Activated naive CD4-positive, alpha-beta T cell treated with anti-CD3 and anti-CD28 coated beads for 36 hours (primary cell): ENCODE measurements at regions not wholly inside any gene's neighbourhood (a gene's known extent, or its start where the extent isn't known, plus 50 kb on each side); places are given as distances from the start of the nearest gene placed in this dataset.

Source experiments
- CTCF ChIA-PET: fragments of 350-600 bp; sonication (Branson Sonifier 250); formaldehyde crosslinking; loops from one replicate; lab custom pipeline; 2021; ENCODE audit warnings: antibody characterized with exemption; lab: Charles Lee
- DNase-seq: peaks from one replicate; pipeline ENCODE4 v3.0.0-alpha.2; 2020
- H3K27ac Mint-ChIP-seq: one replicate; pipeline ENCODE4 v1.8.0; 2021; ENCODE audit warnings: mild to moderate bottlenecking, mixed read lengths
- H3K27me3 Mint-ChIP-seq: one replicate; pipeline ENCODE4 v1.8.0; 2021; ENCODE audit warnings: low read depth, mixed read lengths
- H3K36me3 Mint-ChIP-seq: one replicate; pipeline ENCODE4 v1.8.0; 2021; ENCODE audit warnings: low read depth, mixed read lengths
- H3K4me1 Mint-ChIP-seq: one replicate; pipeline ENCODE4 v1.8.0; 2021; ENCODE audit warnings: low read depth, mixed read lengths
- H3K4me3 Mint-ChIP-seq: one replicate; pipeline ENCODE4 v1.8.0; 2021; ENCODE audit warnings: mild to moderate bottlenecking, moderate library complexity, mixed read lengths
- H3K9me3 Mint-ChIP-seq: one replicate; pipeline ENCODE4 v1.8.0; 2021; ENCODE audit warnings: mixed read lengths
- intact Hi-C: fragments of 100-400 bp; cut with micrococcal nuclease; formaldehyde crosslinking; loops from one replicate; pipeline ENCODE4 v1.15.1; 2023

GRCh38 chr2:177138823-177139222, 73.8 kb upstream of the HNRNPA3 start:
- Mint-ChIP-seq H3K27me3 (peaks cover 9% of the 10 kb centered on the region), H3K4me1 (peaks cover 6% of the 10 kb centered on the region), H3K9me3 (no peaks in the 10 kb centered on the region), H3K27ac (no peak overlapping the region), H3K36me3 (no peaks in the 10 kb centered on the region), H3K4me3 (no peak overlapping the region)
- no peak for DNase-seq
- intact Hi-C loops, result no loop called here
- CTCF ChIA-PET, result interaction anchor here (1.1 to 3.2 kb wide), 3 partner anchors 10 to 68 kb away, joined by 3 to 25 read pairs (median 5); no protein-coding TSS in a partner anchor

GRCh38 chr2:177141866-177142265, 70.7 kb upstream of the HNRNPA3 start:
- Mint-ChIP-seq H3K4me3 (no peak overlapping the region), H3K4me1 (peaks cover 6% of the 10 kb centered on the region), H3K9me3 (no peaks in the 10 kb centered on the region), H3K36me3 (no peaks in the 10 kb centered on the region), H3K27me3 (peaks cover 16% of the 10 kb centered on the region), H3K27ac (no peak overlapping the region)
- intact Hi-C loops, result no loop called here
- CTCF ChIA-PET, result interaction anchor here (0.6 to 1.0 kb wide), 7 partner anchors 10 to 942 kb away, joined by 3 to 7 read pairs (median 3); no protein-coding TSS in a partner anchor
- no peak for DNase-seq

DNA sequence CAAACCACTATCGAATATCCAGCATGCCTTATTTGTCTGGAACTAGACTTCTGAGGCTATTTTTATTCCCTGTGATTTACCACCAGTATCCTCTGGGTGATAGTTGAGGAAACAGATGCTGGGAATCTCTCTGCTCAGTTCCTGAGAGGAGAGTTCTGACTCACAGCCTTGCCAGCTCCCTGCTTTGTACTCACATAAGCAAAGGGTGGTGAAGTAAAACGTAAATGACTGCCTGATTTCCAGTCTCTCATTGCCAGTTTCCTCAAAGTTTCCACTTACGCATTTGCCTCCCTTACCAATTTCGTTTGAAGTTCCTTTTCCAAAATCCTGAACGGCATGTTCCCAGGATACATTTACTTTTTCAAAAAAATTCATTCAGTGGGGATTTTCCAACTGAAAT, 69.2 kb upstream of the HNRNPA3 start:
- H3K4me1 Mint-ChIP-seq, result peaks cover 14% of the 10 kb centered on the region
- no peak overlapping the region for H3K27ac Mint-ChIP-seq
- intact Hi-C loops, result no loop called here
- no peak for DNase-seq
- H3K9me3 Mint-ChIP-seq, result no peaks in the 10 kb centered on the region
- H3K27me3 Mint-ChIP-seq, result peaks cover 25% of the 10 kb centered on the region
- H3K36me3 Mint-ChIP-seq, result no peaks in the 10 kb centered on the region
- no peak overlapping the region for H3K4me3 Mint-ChIP-seq
- CTCF ChIA-PET, result interaction anchor here (0.7 to 1.4 kb wide), 2 partner anchors 22 to 169 kb away, joined by 4 to 5 read pairs; no protein-coding TSS in a partner anchor

DNA sequence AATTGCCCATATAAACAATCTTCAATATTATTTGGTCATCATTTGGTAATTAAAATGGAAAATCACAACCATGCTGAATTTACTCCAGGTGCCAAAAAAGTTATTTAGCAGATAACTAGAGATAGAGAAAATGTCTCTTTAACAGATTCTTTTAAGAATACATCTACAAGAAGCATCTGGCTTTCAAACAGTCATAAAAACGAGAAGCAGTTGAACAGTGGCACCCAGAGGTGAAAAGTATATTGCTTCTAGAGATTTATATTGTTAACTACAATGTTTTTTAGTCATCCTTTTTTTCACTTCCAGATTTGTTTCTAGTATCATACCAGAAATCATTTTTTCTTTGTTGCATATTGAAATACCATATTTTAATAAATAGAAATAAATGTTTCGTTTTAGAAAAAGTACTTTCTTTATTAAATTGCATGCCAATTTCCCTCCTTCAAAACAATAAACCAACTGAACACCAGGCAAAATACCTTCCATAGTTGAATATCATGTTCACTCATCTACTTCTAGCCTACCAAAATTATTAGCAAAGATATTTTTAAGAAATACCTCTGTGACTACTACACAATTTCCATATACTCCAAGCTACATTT, 65.4 kb upstream of the HNRNPA3 start:
- CTCF ChIA-PET, result interaction anchor here (0.8 to 5.8 kb wide), 18 partner anchors 8 to 1020 kb away, joined by 3 to 43 read pairs (median 5); no protein-coding TSS in a partner anchor
- peak; percentile 40 for DNase-seq

DNA sequence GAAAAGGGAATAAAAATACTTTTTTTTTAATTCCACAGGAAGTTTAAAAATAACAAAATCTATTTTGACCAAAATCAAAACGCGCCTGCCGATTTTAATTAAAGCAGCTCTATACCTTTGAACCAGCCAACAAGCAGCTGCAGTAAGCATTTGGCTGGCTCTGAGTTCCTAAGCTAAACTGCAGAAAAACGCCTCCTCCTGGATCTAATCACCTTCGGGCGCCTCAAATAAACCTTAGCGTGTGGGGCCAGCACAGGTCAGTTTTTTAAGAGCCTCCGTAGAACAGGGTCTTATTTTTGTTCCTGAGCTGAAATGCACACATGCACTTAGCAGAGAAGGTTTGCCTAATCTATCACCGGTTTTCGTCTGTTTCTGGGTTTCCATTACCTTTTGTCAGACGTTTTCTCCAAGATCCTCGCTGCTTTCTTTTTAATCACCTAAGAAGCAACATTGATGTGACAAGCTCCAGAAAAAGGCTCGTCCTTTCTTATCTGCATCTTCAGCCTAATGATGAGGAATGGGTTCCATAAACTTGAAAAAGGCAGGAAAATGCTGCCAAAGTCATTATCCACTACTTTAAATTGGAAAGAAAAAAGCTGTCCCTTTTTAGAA, 64.7 kb upstream of the HNRNPA3 start:
- CTCF ChIA-PET, result interaction anchor here (0.7 to 5.8 kb wide), 48 partner anchors 8 to 1021 kb away, joined by 3 to 43 read pairs (median 4); no protein-coding TSS in a partner anchor

More for the DNA sequence above, 65.4 kb upstream of the HNRNPA3 start:
- Mint-ChIP-seq H3K27me3 (peaks cover 22% of the 10 kb centered on the region), H3K36me3 (no peaks in the 10 kb centered on the region), H3K27ac (no peak overlapping the region), H3K9me3 (no peaks in the 10 kb centered on the region), H3K4me1 (peaks cover 10% of the 10 kb centered on the region), H3K4me3 (no peak overlapping the region)
- intact Hi-C loops, result loop anchor here (1.0 to 5.0 kb wide), 7 partner anchors 215 to 690 kb away; no protein-coding TSS in a partner anchor

DNA sequence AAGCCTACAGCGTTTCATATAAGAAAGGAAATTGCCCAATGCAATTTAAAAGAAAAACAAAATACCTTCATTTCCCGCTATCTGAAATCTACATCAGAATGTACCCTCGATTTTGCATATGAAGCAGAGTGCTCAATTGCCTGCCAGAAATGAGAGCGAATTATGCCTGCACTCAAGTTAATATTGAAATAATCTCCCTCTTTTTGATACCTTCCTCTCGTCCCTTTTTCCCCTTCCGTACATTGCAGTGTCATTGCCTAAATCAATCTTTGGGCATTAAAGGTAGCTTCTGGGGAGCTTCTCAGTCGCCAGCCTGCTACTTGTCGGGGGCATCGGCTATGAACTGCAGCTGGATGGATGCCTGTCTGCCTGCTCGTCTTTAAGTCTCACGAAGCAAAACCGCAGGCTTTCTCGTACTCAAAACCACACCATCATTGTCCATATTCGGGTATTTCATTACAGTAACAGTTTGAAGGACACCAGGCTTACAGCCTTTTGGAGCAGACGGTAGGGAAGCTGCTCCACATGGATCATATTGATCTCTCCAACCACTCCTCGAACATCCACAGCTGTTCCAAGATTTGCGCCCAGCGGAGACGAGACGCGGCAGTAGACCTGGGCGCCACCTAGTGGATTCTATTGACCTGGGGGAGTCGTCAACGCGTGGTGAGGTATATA, 64.0 kb upstream of the HNRNPA3 start:
- intact Hi-C loops, result loop anchor here (1.0 to 5.0 kb wide), 9 partner anchors 16 to 1021 kb away; no protein-coding TSS in a partner anchor
- Mint-ChIP-seq H3K27ac (no peak overlapping the region), H3K9me3 (no peaks in the 10 kb centered on the region), H3K36me3 (no peaks in the 10 kb centered on the region), H3K27me3 (peaks cover 22% of the 10 kb centered on the region), H3K4me3 (peak overlapping the region; percentile 82), H3K4me1 (peaks cover 10% of the 10 kb centered on the region)
- CTCF ChIA-PET, result interaction anchor here (0.5 to 5.8 kb wide), 58 partner anchors 8 to 1022 kb away, joined by 3 to 43 read pairs (median 4); no protein-coding TSS in a partner anchor
- DNase-seq, result peak; percentile 85

More for the DNA sequence above, 64.7 kb upstream of the HNRNPA3 start:
- peak overlapping the region; percentile 82 for H3K4me3 Mint-ChIP-seq
- H3K36me3 Mint-ChIP-seq, result no peaks in the 10 kb centered on the region
- no peaks in the 10 kb centered on the region for H3K9me3 Mint-ChIP-seq
- peaks cover 10% of the 10 kb centered on the region for H3K4me1 Mint-ChIP-seq
- no peak overlapping the region for H3K27ac Mint-ChIP-seq
- peaks cover 22% of the 10 kb centered on the region for H3K27me3 Mint-ChIP-seq
- intact Hi-C loops, result loop anchor here (1.0 to 5.0 kb wide), 10 partner anchors 16 to 691 kb away; no protein-coding TSS in a partner anchor
- DNase-seq, result no peak

GRCh38 chr2:177149155-177149503, 63.5 kb upstream of the HNRNPA3 start:
- DNase-seq, result no peak
- Mint-ChIP-seq H3K4me3 (peak overlapping the region; percentile 82), H3K27ac (no peak overlapping the region), H3K36me3 (no peaks in the 10 kb centered on the region), H3K9me3 (no peaks in the 10 kb centered on the region), H3K27me3 (peaks cover 22% of the 10 kb centered on the region), H3K4me1 (peaks cover 14% of the 10 kb centered on the region)
- intact Hi-C loops, result loop anchor here (1.0 to 5.0 kb wide), 7 partner anchors 120 to 1022 kb away; no protein-coding TSS in a partner anchor
- CTCF ChIA-PET, result interaction anchor here (0.5 to 5.8 kb wide), 40 partner anchors 9 to 1022 kb away, joined by 3 to 43 read pairs (median 4); no protein-coding TSS in a partner anchor

GRCh38 chr2:177153805-177154204, 58.8 kb upstream of the HNRNPA3 start:
- Mint-ChIP-seq H3K9me3 (no peaks in the 10 kb centered on the region), H3K4me3 (no peak overlapping the region), H3K27ac (no peak overlapping the region), H3K27me3 (peaks cover 4% of the 10 kb centered on the region), H3K36me3 (no peaks in the 10 kb centered on the region), H3K4me1 (peaks cover 5% of the 10 kb centered on the region)
- intact Hi-C loops, result no loop called here
- CTCF ChIA-PET, result interaction anchor here (0.7 kb wide), 1 partner anchor 23 kb away, joined by 3 read pairs; no protein-coding TSS in a partner anchor
- DNase-seq, result no peak

DNA sequence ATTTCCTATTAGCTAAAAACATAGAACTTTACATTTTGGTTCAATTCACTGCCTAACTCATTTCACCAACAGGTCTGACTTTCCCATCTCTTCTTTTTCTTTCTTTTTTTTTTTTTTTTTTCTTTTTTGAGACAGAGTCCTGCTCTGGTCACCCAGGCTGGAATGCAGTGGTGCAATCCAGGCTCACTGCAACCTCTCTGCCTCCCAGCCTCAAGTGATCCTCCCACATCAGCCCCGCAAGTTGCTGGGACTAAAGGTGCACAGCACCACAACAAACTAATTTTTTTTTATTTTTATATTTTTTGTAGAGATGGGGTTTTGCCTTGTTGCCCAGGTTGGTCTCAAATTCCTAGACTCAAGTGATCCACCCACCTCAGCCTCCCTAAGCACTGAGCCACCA, 57.8 kb upstream of the HNRNPA3 start:
- H3K4me3 Mint-ChIP-seq, result no peak overlapping the region
- peaks cover 5% of the 10 kb centered on the region for H3K4me1 Mint-ChIP-seq
- H3K36me3 Mint-ChIP-seq, result no peaks in the 10 kb centered on the region
- H3K27ac Mint-ChIP-seq, result no peak overlapping the region
- H3K27me3 Mint-ChIP-seq, result peaks cover 2% of the 10 kb centered on the region
- DNase-seq, result no peak
- CTCF ChIA-PET, result interaction anchor here (0.5 to 2.5 kb wide), 2 partner anchors 10 to 99 kb away, joined by 4 to 10 read pairs; no protein-coding TSS in a partner anchor
- H3K9me3 Mint-ChIP-seq, result no peaks in the 10 kb centered on the region
- intact Hi-C loops, result no loop called here

DNA sequence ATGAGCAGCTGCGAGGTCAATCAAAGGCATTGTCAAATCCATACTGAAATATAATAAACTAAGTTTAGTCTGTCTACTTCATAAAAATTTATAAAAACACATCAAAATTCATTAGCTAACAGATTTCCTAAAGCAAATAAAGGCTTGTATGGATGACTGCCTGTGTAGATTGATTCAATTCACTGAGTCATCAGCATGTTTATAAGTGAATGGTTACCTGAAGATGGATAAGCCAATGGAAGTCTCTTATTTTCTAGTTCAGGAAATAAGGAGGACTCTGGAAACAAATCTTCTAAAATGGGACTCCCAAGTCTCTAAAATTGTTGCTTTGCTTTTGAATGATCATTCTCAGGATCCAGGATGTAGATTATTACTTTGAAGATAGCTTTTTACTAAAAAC, 57.0 kb upstream of the HNRNPA3 start:
- no peaks in the 10 kb centered on the region for H3K36me3 Mint-ChIP-seq
- peaks cover 2% of the 10 kb centered on the region for H3K27me3 Mint-ChIP-seq
- no peak overlapping the region for H3K4me3 Mint-ChIP-seq
- peaks cover 5% of the 10 kb centered on the region for H3K4me1 Mint-ChIP-seq
- intact Hi-C loops, result no loop called here
- no peaks in the 10 kb centered on the region for H3K9me3 Mint-ChIP-seq
- CTCF ChIA-PET, result interaction anchor here (1.0 to 2.5 kb wide), 3 partner anchors 8 to 180 kb away, joined by 4 to 10 read pairs (median 5); no protein-coding TSS in a partner anchor
- H3K27ac Mint-ChIP-seq, result no peak overlapping the region
- DNase-seq, result no peak

DNA sequence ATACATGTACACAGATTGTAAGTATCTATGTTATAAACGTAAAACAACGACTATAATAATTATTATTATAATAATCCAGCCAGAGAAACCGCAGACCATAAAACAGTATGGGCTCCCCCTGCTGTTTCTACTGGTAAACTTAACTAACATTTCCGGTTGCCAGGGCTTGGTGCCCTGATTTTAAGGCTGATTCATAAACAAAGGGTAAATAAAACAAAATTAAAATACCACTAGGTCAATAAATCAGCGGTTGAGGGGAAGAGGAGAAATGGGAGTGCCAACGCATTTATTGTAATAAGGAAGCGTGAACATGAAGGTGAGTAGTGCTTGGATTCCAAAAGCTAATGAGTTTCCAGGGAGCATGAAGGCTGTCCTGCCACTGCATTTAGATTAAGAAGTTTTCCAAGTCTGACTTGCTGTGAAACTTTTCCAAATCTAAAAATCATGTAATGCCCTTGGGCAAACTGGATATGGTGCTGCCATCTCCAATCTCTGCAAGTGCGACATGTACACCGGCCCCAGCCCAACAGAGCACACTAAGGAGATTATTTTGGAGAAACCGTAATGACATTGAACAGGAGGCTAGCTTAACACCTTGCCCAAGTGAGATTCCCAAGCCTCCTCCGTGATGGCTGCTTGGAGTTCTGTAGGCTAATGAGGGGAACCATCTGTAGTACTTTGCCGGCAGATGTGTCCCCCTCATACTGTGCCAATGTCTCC, 50.7 kb upstream of the HNRNPA3 start:
- Mint-ChIP-seq H3K27ac (no peak overlapping the region), H3K4me3 (no peak overlapping the region), H3K4me1 (peaks cover 16% of the 10 kb centered on the region), H3K9me3 (no peaks in the 10 kb centered on the region), H3K36me3 (no peaks in the 10 kb centered on the region), H3K27me3 (no peaks in the 10 kb centered on the region)
- peak; percentile 17 for DNase-seq
- intact Hi-C loops, result loop anchor here (10.0 kb wide), 1 partner anchor 743 kb away; no protein-coding TSS in a partner anchor
- CTCF ChIA-PET, result interaction anchor here (0.6 to 5.4 kb wide), 13 partner anchors 13 to 638 kb away, joined by 3 to 67 read pairs (median 6); partner anchors contain the start of gene NFE2L2
